ENCODE measurements at regions not wholly inside any gene's neighbourhood (a gene's known extent, or its start where the extent isn't known, plus 50 kb on each side); places are given as distances from the start of the nearest gene placed in this dataset.
"Not testable (repeated sequence)": the region's sequence is repeated elsewhere in the genome, so short reads cannot be mapped to it uniquely, and the experiment has no call there.

GRCh38 chr9:36521148-36521547 lies 51.5 kb upstream of the MELK start:
- DNase-seq (ENCODE audit: low read depth, low spot score), result no peak

GRCh38 chr9:36517131-36517530 lies 55.6 kb upstream of the MELK start:
- no peak for DNase-seq (ENCODE audit: low read depth, low spot score)

DNA sequence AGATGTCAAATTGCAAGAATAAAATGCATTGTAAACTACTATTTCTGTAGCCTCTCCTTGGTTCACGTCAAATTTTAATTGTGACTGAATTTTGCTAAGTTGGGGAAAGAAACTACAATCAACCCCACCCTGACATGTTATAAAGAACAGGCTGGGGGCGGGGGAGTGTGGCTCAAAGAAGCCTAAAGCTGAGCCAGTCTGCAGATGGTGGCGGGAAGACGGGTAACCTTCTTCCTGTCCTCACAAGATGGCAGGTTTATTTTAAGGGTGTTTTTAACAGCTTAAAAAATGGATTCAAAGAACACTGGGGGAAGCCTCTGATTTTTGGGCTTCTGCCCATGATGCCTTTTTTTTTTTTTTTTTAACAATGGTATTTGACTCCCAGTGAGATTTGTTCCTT lies 68.5 kb upstream of the MELK start:
- no peak for DNase-seq (ENCODE audit: low read depth, low spot score)

DNA sequence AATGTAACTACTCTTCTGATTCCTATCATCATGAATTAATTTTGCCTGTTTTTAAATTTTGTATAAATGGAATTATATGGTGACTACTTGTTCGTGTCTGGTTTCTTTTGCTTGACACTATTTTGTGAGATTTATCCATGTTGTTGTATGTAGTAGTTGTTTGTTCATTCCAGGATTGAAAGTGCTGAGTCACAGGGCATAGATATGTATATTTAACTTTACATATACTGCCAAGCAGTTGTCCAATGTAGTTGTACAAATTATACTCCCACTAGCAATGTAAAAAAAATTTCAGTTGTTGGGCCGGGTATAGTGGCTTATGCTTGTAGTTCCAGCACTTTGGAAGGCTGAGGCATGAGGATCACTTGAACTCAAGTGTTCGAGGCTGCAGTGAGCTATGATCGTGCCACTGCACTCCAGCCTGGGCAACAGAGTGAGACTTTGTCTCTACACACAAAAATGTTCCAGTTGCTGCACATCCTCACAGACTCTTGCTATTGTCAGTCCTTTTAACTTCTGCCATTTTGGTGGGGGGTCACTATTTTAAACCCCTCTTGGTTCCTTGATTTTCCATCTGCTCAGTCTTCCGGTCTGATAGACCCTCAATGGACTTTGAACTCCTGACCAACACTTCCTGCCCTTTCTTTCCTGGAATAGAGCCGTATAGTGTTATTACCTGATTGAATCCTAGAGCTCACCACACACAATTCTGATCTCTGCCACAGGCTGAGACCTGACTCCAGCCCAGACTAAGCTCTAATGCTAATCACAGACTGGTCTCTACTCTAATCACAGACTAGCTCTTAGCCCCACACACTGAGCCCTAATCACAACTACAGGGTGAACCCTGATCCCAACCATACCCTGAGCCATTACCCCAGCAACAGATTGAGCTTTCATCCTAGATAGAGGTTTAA lies 69.3 kb upstream of the MELK start:
- DNase-seq (ENCODE audit: low read depth, low spot score), result no peak

DNA sequence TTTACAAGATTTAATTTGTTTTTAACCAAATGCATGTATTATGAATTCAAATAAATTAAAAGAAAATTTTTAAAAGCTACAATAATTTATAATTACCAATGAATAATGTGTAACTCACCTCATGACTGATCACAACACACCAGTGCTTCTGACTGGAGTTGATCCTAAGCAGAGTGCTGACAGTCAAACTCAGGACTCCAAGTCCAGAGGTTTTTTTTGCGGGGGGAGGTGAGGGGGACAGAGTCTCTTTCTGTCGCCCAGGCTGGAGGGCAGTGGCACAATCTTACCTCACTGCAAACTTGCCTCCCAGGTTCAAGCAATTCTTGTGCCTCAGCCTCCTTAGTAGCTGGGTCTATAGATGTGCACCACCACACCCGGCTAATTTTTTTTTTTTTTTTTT lies 71.0 kb upstream of the MELK start:
- no peak for DNase-seq (ENCODE audit: low read depth, low spot score)

DNA sequence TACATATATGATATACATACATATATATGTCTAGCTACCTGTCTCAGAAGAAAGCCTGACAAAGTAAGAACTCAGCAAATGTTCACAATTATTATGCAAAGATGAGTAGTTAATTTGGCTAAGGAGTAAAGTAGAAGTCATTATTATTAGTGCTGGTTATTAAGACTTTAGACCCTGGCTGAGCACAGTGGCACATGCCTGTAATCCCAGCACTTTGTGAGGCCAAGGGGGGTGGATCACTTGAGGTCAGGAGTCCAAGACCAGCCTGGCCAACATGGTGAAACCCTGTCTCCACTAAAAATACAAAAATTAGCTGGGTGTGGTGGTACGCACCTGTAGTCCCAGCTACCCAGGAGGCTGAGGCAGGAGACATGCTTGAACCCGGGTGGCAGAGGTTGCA lies 71.8 kb upstream of the MELK start:
- DNase-seq (ENCODE audit: low read depth, low spot score), result not testable (repeated sequence)

DNA sequence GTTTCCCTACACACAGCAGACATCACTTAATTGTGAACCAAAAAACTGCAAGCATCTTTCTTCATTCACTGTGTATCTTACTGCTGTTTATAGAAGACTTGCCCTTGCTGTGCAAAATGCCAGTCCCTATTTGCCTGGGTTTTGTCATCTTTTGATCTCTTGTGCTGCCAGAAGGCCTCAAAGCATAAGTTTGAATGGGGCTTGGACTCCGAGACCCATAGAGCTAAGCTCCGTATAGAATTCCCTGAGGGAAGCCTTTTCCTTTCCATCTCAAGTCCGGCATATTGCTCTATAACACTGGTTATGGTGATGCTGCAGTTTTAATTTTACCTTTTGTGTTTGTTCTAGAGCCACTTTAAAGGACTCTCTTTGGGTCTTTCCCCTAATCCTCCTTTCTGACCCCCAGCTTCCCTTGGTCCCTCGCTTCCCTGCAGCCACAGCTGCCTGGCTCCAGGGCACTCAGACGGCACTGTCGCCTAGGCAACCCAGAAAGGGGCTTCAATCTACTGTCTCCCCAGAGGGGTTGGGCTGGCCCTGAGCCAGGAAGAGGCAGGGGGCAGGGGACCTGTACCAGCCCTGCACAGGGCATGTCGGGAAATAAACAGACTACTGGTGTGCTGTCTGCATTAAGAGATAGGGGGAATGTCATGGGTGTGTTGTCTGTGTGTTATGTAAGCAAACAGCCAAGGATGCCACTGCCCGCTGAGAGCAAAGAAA lies 73.4 kb upstream of the MELK start:
- DNase-seq (ENCODE audit: low read depth, low spot score), result no peak

DNA sequence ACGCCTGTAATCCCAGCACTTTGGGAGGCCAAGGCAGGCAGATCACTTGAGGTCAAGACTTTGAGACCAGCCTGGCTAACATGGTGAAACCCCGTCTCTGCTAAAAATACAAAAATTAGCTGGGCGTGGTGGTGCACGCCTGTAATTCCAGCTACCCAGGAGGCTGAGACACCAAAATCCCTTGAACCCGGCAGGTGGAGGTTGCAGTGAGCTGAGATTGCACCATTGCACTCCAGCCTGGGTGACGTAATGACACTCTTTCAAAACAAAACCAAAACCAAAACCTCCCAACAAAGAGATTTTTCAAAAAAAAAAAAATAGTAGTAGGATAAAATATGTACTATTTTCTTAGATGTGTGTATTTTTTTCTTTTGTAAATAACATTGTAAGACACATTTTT lies 79.1 kb upstream of the MELK start:
- DNase-seq (ENCODE audit: low read depth, low spot score), result not testable (repeated sequence)

DNA sequence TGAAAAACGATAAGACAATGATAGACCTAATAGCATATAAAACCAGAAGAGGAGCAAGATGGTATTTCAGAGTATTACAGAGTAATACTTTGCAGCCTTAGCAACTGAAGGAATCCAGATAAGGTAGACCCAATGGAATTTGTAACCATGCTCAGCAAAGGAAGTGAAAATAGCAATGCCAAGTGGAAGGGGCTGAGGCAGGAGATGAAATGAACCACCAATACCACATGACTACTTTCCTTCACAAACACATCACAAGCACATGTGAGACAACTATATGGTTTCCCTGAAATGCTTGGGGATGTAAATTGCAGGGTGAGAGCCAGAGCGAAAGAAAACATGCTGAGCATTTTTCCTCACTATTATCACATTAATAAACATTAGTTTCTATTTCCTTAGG lies 79.8 kb upstream of the MELK start:
- no peak for DNase-seq (ENCODE audit: low read depth, low spot score)

DNA sequence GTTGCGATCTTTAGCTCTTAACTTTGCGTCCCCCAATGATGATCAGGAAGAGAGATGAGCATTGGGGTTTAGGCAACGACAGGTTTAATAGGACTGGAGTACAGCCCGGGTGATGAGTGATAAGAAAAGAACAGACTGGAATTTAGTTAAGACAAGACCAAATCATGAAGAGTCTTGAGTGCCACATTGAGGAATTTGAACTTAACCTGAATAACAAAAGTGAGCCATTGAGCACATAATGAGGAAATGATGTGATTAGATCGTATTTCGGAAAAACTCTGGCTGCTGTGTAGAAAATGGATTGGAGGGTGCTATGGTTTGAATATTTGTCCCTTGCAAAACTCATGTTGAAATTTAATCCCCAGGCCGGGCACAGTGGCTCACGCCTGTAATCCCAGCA lies 83.2 kb upstream of the MELK start:
- DNase-seq (ENCODE audit: low read depth, low spot score), result no peak

GRCh38 chr9:36488389-36488756 lies 84.3 kb upstream of the MELK start:
- no peak for DNase-seq (ENCODE audit: low read depth, low spot score)

- DNase-seq (ENCODE audit: low read depth, low spot score), result peak; percentile 74
Measured at GRCh38 chr9:36487482-36488388, 85.0 kb upstream of the MELK start.

DNA sequence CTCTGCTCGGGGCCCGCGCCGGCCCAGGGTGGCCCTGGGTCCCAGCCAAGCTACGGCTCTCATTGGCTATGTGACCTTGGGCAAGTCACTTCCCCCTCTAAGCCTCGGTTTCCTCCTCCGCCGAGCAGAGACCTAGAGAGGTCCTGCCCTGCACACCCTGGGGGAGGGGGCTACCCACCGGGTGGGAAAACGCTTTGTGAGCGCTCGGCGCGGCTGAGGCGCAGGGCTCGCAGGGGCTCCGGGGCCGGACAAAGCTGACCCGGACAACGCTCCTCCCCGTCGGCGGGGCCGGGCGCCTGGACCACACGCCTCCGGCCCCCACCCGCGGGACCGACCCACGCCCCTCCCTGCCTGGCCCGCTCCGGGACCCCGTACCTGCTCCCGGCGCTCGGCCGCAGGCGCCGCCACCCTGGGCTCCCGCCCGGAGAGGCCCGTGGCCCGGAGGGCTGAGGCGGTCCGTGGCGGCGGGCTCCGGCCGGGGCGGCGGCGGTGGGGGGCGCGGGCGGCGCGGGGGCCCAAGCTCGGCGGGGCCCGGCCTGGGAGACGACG lies 85.7 kb upstream of the MELK start:
- DNase-seq (ENCODE audit: low read depth, low spot score), result no peak

DNA sequence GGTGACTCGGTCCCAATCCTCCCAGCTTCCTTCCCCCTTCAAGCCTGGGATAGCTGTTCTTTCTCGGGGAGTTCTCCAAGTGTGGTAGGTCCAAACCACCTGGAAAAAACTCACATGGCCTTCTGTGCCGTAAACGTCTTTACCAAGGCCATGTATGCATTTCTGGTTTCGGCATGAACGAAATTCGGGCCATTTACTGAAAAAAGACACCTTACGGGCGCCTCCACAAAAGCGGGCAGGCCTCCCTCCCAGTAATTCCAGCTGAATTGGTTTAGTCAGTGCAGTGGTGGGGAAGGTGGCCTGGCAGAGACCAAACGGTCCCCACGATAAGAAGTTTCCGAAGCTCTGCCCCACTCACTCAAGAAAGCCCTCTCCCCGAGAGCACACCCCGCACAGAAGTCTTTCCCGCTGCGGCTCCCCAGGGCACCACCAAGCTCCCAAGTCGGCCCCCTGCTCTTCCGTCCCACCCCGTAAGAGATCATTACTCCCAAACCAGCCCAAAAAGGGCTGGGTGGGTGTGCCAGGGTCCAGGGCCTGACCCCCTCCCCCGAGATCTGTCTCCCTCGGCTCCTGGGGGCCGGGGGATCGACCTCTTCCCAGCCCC lies 86.3 kb upstream of the MELK start:
- no peak for DNase-seq (ENCODE audit: low read depth, low spot score)

DNA sequence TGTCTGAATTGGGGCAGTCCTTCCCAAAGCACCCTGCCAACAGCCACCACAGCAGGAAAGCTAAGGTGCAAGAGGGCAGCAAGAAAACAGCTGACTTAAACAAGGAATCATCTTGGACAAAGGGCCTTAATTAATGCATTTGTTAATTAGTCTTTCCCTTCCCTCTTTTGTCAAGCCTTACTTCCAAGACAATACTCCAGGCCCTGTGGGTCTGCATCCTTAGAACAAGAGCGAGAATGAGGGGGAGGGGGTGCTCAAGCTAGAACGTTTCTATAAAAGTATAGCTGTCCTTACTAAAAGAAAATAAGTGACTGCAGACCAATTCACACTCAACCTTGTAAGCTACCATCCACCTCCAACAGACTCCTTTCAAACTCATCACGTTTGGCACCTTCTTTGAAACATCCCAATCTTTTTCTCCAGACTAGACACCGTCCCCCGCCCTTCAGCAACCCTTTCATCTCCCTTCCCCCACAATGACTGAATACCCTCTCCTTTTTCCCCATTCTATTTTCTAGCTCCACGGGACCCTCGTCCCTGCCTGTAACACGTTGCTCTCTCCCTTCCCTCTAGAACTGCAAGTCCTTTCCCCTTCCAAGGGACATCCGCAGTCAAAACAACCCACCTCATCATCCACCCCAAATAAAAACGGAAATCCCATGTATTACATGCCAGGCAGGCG lies 85.7 kb upstream of the RNF38 start:
- no peak for DNase-seq (ENCODE audit: low read depth, low spot score)

GRCh38 chr9:36484124-36484523 lies 84.1 kb upstream of the RNF38 start:
- DNase-seq (ENCODE audit: low read depth, low spot score), result no peak

- no peak for DNase-seq (ENCODE audit: low read depth, low spot score)
Measured at GRCh38 chr9:36479101-36479500, 79.0 kb upstream of the RNF38 start.

- DNase-seq (ENCODE audit: low read depth, low spot score), result no peak
Measured at GRCh38 chr9:36471359-36471758, 71.3 kb upstream of the RNF38 start.

DNA sequence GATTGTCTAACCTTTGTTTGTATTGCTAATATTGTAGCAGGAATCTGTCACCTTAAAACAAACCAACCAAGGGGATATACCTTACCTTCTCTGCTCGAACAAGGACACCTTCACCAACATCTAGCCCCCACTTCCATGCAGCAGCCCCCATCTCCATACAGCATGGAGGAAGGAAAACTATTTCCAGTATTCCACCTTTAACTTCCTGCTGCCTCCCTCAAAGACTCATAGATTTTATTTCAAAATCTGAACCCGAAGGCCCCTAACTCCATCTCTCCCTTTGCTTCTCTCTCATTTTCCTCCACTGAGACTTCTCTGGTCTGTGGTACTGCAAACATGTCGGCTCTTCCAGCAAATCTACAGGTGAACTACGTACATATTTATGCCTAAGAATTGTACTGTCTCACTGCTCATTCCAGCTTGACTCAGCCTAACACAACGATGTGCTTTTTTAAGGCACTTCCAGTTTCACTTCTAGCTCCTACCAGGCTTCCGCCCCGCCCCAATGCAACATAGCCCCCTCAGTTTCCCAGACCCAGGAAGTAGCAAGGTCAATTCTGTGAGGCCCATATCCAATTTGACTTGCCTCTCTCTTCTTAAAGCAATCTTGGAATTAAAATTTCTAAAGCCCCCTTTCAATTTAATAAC lies 70.7 kb upstream of the RNF38 start:
- DNase-seq (ENCODE audit: low read depth, low spot score), result no peak

GRCh38 chr9:36463467-36463866 lies 63.4 kb upstream of the RNF38 start:
- no peak for DNase-seq (ENCODE audit: low read depth, low spot score)

Data from pulmonary artery endothelial cell (primary cell).